ENCODE measurements at regions not wholly inside any gene's neighbourhood (a gene's known extent, or its start where the extent isn't known, plus 50 kb on each side); places are given as distances from the start of the nearest gene placed in this dataset.

DNA sequence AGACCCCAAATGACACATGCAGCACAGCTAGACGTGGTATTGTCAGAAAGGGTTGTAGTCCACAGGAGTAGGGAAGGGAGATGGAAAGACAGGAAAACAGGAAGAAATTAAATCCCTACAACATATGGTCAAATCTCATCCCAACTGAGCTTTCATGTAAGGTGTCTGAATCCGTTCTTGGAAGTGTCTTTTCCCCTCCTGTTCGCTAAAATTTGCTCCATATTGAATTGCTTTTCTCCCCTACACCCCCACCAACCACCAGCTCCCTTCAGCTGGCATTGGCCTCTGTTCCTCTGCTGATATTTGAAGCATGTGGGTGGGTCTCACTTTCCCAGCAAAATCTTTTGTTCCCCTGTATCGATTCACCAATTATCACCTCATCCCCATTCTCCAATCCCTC lies 376.2 kb upstream of the WWC1 start:
- Histone ChIP-seq H3K9me3 (ENCODE audit: control insufficient read depth, insufficient read depth, low read length) (no peaks in the 10 kb centered on the region), H3K27ac (ENCODE audit: low read length) (no peak overlapping the region), H3K4me1 (ENCODE audit: control insufficient read depth, insufficient read depth, low read length) (no peaks in the 10 kb centered on the region), H3K27me3 (ENCODE audit: control insufficient read depth, insufficient read depth, low read length) (no peaks in the 10 kb centered on the region), H3K4me3 (ENCODE audit: low read length) (no peak overlapping the region), H3K36me3 (ENCODE audit: control insufficient read depth, insufficient read depth, low read length) (no peaks in the 10 kb centered on the region)
- DNase-seq (ENCODE audit: low read depth, low spot score): no peak
- 100% methylated on average over 1 of the region's 4 CpGs for WGBS (ENCODE audit: insufficient coverage, insufficient read length)

DNA sequence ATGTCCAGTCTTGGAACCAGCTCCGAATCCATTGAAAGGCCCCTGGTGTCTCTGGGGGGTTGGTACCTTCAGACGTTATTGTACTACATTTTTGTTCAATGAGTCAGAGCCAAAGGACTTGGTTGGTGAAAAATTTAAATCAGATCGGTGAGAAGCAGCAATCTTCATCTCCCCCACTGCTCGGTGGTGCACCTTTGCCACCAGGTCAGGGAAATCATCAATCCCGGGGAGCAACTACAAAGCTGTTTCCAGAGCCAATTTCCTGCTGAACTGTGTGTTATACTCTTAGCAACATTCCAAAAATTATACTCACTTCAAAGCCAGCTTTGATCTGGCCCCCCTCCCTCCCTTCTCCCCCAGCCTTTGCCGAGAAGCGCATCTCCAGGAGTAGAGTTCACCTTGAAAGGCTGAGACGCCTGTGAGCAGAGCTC lies 375.2 kb upstream of the WWC1 start:
- Histone ChIP-seq H3K4me3 (ENCODE audit: low read length) (no peak overlapping the region), H3K9me3 (ENCODE audit: control insufficient read depth, insufficient read depth, low read length) (no peaks in the 10 kb centered on the region), H3K36me3 (ENCODE audit: control insufficient read depth, insufficient read depth, low read length) (no peaks in the 10 kb centered on the region), H3K4me1 (ENCODE audit: control insufficient read depth, insufficient read depth, low read length) (no peaks in the 10 kb centered on the region), H3K27ac (ENCODE audit: low read length) (no peak overlapping the region), H3K27me3 (ENCODE audit: control insufficient read depth, insufficient read depth, low read length) (no peaks in the 10 kb centered on the region)
- DNase-seq (ENCODE audit: low read depth, low spot score): no peak
- WGBS (ENCODE audit: insufficient coverage, insufficient read length): no CpG with 5 or more reads among the region's 8 CpGs

DNA sequence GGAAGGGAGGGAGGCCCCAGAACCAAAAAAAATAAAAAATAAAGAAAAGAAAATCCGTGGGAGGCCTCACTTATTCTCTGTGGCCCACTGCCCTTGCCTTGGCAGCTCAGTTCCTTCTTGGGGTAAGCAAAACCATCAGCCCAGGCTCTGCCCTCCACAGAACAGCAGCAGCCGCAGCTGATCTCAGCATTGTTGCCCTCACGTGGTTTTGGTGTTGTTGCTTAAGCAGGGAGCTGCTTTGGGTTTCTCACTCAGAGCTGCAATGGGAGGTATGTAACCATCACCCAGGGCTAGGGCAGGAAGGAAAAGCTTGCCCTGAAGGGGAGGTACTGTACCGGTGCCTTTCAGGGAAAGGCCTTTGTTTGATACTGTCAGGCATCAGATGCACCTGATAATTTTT lies 374.7 kb upstream of the WWC1 start:
- H3K9me3 ChIP-seq (ENCODE audit: control insufficient read depth, insufficient read depth, low read length): no peaks in the 10 kb centered on the region
- DNase-seq (ENCODE audit: low read depth, low spot score): no peak
- H3K4me3 ChIP-seq (ENCODE audit: low read length): no peak overlapping the region
- no peaks in the 10 kb centered on the region for H3K27me3 ChIP-seq (ENCODE audit: control insufficient read depth, insufficient read depth, low read length)
- no peaks in the 10 kb centered on the region for H3K36me3 ChIP-seq (ENCODE audit: control insufficient read depth, insufficient read depth, low read length)
- H3K4me1 ChIP-seq (ENCODE audit: control insufficient read depth, insufficient read depth, low read length): no peaks in the 10 kb centered on the region
- WGBS (ENCODE audit: insufficient coverage, insufficient read length): no CpG with 5 or more reads among the region's 4 CpGs
- no peak overlapping the region for H3K27ac ChIP-seq (ENCODE audit: low read length)

DNA sequence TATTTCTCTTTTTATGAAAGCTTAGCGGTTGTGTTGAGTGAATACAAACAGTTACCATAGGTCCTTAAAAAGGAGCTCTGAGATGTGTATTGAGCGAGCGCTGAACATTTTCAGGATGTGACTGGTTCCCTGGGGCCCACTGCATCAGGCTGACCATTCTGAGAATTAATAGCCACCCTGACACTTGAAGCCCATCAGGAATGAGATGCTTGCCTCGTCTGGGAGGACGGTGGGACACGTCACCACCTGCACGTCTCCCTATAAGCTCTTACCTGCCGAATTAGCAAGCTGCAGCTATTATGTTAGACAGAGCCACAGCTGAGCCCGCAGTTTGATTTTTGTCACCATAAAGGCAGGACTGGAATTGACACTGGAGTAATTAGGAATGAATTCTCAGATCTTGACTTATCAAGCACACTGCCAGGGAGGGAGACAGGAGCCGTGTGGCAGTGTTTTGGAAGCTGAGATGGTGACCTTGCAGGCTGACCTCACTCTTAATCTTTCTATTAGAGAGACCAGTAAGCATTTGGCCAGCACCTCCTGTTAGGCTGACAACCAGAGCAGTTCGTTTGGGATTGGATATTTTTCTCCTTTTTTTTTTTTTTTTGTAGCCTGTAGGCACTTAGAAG lies 373.1 kb upstream of the WWC1 start:
- no peaks in the 10 kb centered on the region for H3K4me1 ChIP-seq (ENCODE audit: control insufficient read depth, insufficient read depth, low read length)
- DNase-seq (ENCODE audit: low read depth, low spot score): no peak
- H3K36me3 ChIP-seq (ENCODE audit: control insufficient read depth, insufficient read depth, low read length): no peaks in the 10 kb centered on the region
- H3K4me3 ChIP-seq (ENCODE audit: low read length): no peak overlapping the region
- no CpG with 5 or more reads among the region's 11 CpGs for WGBS (ENCODE audit: insufficient coverage, insufficient read length)
- no peaks in the 10 kb centered on the region for H3K27me3 ChIP-seq (ENCODE audit: control insufficient read depth, insufficient read depth, low read length)
- no peaks in the 10 kb centered on the region for H3K9me3 ChIP-seq (ENCODE audit: control insufficient read depth, insufficient read depth, low read length)
- no peak overlapping the region for H3K27ac ChIP-seq (ENCODE audit: low read length)

DNA sequence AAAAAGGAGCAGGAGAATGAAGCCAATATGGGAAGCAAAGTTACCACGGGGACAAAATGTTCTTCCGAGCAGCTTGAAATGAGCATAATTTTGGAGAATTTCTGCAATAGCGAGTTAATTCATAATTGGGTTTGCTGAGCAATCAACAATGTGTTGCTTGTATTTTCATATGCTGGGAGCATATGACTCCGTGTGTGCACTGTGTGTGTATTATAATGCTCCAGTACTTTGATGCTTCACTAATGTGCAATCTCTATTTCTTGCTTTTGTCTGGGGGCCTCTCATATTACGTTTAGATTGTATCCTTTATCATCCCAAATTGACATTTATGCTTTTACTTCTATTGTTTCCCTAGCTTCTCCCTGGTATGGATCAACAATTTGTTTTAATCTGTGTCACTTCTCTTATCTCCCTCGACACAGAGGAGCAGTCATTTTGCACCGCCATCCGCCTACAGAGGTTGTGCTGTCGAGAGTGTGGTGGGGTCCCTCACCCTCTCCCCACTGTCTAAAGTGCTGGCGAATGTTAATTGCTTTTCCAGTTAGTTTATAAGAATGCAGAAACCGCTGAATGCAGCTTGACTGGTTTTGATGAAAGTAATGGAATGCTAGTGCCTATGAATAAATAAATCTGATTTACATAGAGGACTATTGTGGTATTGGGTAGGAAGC lies 372.5 kb upstream of the WWC1 start:
- no peak overlapping the region for H3K4me3 ChIP-seq (ENCODE audit: low read length)
- H3K9me3 ChIP-seq (ENCODE audit: control insufficient read depth, insufficient read depth, low read length): no peaks in the 10 kb centered on the region
- no peak overlapping the region for H3K27ac ChIP-seq (ENCODE audit: low read length)
- no CpG with 5 or more reads among the region's 11 CpGs for WGBS (ENCODE audit: insufficient coverage, insufficient read length)
- no peaks in the 10 kb centered on the region for H3K36me3 ChIP-seq (ENCODE audit: control insufficient read depth, insufficient read depth, low read length)
- H3K4me1 ChIP-seq (ENCODE audit: control insufficient read depth, insufficient read depth, low read length): no peaks in the 10 kb centered on the region
- no peaks in the 10 kb centered on the region for H3K27me3 ChIP-seq (ENCODE audit: control insufficient read depth, insufficient read depth, low read length)
- no peak for DNase-seq (ENCODE audit: low read depth, low spot score)

DNA sequence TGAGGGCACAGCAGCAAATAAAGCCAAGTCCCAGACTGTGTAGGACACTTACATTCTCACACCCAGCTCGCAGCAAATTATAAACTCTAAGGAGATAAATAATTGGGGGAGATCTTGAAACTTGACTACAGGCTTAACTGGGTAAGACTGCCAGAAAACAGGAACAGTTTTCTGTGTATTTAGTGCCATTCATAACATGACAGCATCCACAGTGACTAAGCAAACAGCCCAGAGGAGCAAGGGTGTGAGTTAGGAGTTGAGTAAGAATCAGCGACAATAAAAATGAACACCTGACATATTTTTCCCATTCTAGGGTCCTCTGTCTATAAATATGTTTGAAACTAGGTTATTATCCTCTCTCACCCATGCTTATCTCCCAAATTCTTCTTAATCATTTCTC lies 370.9 kb upstream of the WWC1 start:
- Histone ChIP-seq H3K4me3 (ENCODE audit: low read length) (no peak overlapping the region), H3K4me1 (ENCODE audit: control insufficient read depth, insufficient read depth, low read length) (no peaks in the 10 kb centered on the region), H3K36me3 (ENCODE audit: control insufficient read depth, insufficient read depth, low read length) (no peaks in the 10 kb centered on the region), H3K27ac (ENCODE audit: low read length) (no peak overlapping the region), H3K9me3 (ENCODE audit: control insufficient read depth, insufficient read depth, low read length) (no peaks in the 10 kb centered on the region), H3K27me3 (ENCODE audit: control insufficient read depth, insufficient read depth, low read length) (no peaks in the 10 kb centered on the region)
- no peak for DNase-seq (ENCODE audit: low read depth, low spot score)
- WGBS (ENCODE audit: insufficient coverage, insufficient read length): no CpG with 5 or more reads among the region's 2 CpGs

DNA sequence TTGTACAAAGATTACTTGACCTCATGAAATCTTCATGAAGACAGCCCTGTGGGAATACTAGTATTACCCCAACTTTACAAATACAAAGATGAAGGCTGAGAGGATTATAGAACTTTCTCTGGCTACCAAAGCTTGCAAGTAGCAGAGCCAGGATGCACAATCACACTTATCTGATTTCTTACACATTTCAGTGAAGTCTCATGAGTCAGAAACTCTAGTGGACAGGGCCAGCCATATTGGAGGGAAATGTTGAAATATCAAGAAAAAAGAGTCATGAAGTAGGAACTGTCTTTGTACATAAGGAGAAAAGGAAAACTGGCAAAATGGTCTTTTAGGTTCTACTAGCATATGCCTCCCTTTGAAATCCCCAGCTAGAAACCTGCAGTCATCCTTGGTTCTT lies 369.6 kb upstream of the WWC1 start:
- Histone ChIP-seq H3K4me3 (ENCODE audit: low read length) (no peak overlapping the region), H3K27me3 (ENCODE audit: control insufficient read depth, insufficient read depth, low read length) (no peaks in the 10 kb centered on the region), H3K4me1 (ENCODE audit: control insufficient read depth, insufficient read depth, low read length) (no peaks in the 10 kb centered on the region), H3K9me3 (ENCODE audit: control insufficient read depth, insufficient read depth, low read length) (no peaks in the 10 kb centered on the region), H3K36me3 (ENCODE audit: control insufficient read depth, insufficient read depth, low read length) (no peaks in the 10 kb centered on the region), H3K27ac (ENCODE audit: low read length) (no peak overlapping the region)
- DNase-seq (ENCODE audit: low read depth, low spot score): no peak

DNA sequence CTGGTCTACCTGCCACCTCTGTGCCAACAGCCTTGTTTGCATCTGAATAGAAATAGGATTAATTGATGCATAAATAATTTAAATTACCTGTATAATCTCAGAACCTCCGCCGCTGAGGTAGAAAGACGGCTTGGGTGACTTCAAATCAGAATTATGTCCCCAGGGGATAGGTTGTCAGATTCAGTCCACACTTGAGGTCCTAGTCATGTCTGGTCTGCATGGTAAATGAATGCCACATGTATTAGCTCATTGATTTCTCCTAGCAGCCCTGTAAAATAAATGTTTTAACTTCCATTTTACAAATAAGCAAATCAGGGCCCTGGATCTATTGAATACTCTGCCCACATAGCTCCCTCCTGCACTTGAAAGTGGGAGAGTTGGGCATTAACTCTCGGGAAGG lies 368.0 kb upstream of the WWC1 start:
- Histone ChIP-seq H3K36me3 (ENCODE audit: control insufficient read depth, insufficient read depth, low read length) (no peaks in the 10 kb centered on the region), H3K9me3 (ENCODE audit: control insufficient read depth, insufficient read depth, low read length) (no peaks in the 10 kb centered on the region), H3K27me3 (ENCODE audit: control insufficient read depth, insufficient read depth, low read length) (no peaks in the 10 kb centered on the region), H3K4me1 (ENCODE audit: control insufficient read depth, insufficient read depth, low read length) (no peaks in the 10 kb centered on the region), H3K27ac (ENCODE audit: low read length) (no peak overlapping the region), H3K4me3 (ENCODE audit: low read length) (no peak overlapping the region)
- no peak for DNase-seq (ENCODE audit: low read depth, low spot score)
- WGBS (ENCODE audit: insufficient coverage, insufficient read length): no CpG with 5 or more reads among the region's 4 CpGs

DNA sequence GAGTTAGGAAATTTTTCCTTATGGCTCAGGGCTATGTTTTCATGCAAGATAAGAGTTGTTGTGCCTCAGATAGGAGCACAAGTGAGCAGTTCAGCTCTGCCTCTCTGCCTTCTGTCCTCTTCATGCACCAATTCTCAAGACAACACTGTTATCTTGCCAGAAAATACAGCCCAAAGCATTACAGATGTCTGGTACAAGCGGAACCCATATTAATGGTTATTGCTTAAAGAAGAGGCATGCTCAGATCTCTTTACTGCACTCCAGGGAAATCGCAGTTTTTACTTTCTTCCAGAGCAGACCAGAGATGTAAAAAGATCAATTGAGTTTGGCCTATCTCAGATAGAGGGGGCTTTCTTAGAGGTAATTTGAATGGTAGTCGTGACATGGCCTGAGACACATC lies 361.6 kb upstream of the WWC1 start:
- Histone ChIP-seq H3K4me1 (ENCODE audit: control insufficient read depth, insufficient read depth, low read length) (no peaks in the 10 kb centered on the region), H3K36me3 (ENCODE audit: control insufficient read depth, insufficient read depth, low read length) (no peaks in the 10 kb centered on the region), H3K27ac (ENCODE audit: low read length) (no peak overlapping the region), H3K4me3 (ENCODE audit: low read length) (no peak overlapping the region), H3K27me3 (ENCODE audit: control insufficient read depth, insufficient read depth, low read length) (no peaks in the 10 kb centered on the region), H3K9me3 (ENCODE audit: control insufficient read depth, insufficient read depth, low read length) (no peaks in the 10 kb centered on the region)
- WGBS (ENCODE audit: insufficient coverage, insufficient read length): no CpG with 5 or more reads among the region's 3 CpGs
- no peak for DNase-seq (ENCODE audit: low read depth, low spot score)

DNA sequence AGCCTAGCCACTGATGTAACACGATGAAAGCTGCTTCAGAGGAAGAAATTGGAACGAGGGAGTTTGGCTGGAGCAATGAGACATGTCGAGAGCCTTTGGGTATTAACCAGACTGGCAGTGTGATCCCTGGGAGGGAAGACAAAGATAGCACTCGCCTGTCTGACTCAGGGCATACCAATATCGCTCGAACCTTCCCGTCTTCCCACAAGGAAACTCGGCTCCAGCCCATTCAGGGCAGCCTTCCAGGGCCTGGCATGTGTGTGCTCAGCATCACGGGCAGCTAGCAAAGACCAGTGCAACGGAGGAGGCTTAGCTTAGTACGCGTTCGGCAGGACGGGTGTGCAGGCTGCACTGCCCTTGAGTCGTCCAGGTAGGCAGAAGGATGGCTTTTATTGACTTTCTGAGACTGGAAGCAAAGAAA lies 356.9 kb upstream of the WWC1 start:
- Histone ChIP-seq H3K36me3 (ENCODE audit: control insufficient read depth, insufficient read depth, low read length) (no peaks in the 10 kb centered on the region), H3K4me1 (ENCODE audit: control insufficient read depth, insufficient read depth, low read length) (no peaks in the 10 kb centered on the region), H3K27ac (ENCODE audit: low read length) (no peak overlapping the region), H3K9me3 (ENCODE audit: control insufficient read depth, insufficient read depth, low read length) (no peaks in the 10 kb centered on the region), H3K27me3 (ENCODE audit: control insufficient read depth, insufficient read depth, low read length) (no peaks in the 10 kb centered on the region), H3K4me3 (ENCODE audit: low read length) (no peak overlapping the region)
- no CpG with 5 or more reads among the region's 15 CpGs for WGBS (ENCODE audit: insufficient coverage, insufficient read length)
- no peak for DNase-seq (ENCODE audit: low read depth, low spot score)

DNA sequence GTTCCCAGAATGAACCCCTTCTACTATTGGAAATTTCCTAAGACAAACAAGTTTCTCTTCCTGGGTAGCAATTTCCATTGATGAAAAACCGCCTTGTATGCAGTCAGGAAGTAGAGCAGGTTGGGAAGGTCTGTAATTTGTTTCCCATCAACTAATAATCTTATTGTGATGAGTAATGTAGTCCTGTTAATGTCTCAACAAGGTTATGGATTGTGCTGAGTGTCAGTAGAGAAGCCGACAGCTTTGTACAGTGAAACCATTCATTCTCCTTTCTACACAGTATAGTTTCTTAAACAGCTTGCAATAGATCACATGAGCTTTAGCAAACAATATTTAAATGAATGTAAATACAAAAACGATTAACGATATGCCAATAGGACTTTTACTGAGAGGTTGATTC lies 355.4 kb upstream of the WWC1 start:
- no CpG with 5 or more reads among the region's 4 CpGs for WGBS (ENCODE audit: insufficient coverage, insufficient read length)
- H3K4me1 ChIP-seq (ENCODE audit: control insufficient read depth, insufficient read depth, low read length): no peaks in the 10 kb centered on the region
- H3K27me3 ChIP-seq (ENCODE audit: control insufficient read depth, insufficient read depth, low read length): no peaks in the 10 kb centered on the region
- no peak for DNase-seq (ENCODE audit: low read depth, low spot score)
- no peak overlapping the region for H3K27ac ChIP-seq (ENCODE audit: low read length)
- H3K9me3 ChIP-seq (ENCODE audit: control insufficient read depth, insufficient read depth, low read length): no peaks in the 10 kb centered on the region
- no peaks in the 10 kb centered on the region for H3K36me3 ChIP-seq (ENCODE audit: control insufficient read depth, insufficient read depth, low read length)
- H3K4me3 ChIP-seq (ENCODE audit: low read length): no peak overlapping the region
